HepG2 (cell line): ENCODE measurements at regions not wholly inside any gene's neighbourhood (a gene's known extent, or its start where the extent isn't known, plus 50 kb on each side); places are given as distances from the start of the nearest gene placed in this dataset.

Source experiments
- ATAC-seq: fragments of 200-7000 bp; cut with Tn5 transposase; 3 replicates; pipeline ENCODE4 v1.9.1; 2020; ENCODE audit warnings: mild to moderate bottlenecking, moderate library complexity
- BruUV-seq: library from RNA; stranded (reverse); fragments of 400-500 nt; replicated peaks from 2 replicates; lab custom pipeline; 2021; lab: Mats Ljungman, UMichigan
- CTCF ChIA-PET: fragments of 300-600 bp; formaldehyde crosslinking; extraction: SDS; loops from one replicate; lab custom pipeline; 2021; ENCODE audit warnings: low total read pairs, inconsistent platforms, low intra/inter-chr PET ratio; lab: Yijun Ruan, JAX
- POLR2A ChIA-PET: fragments of 350-600 bp; sonication (Branson Sonifier 250); formaldehyde crosslinking; loops from one replicate; lab custom pipeline; 2020; ENCODE audit warnings: antibody characterized with exemption, inconsistent platforms; lab: Yijun Ruan, JAX
- DNase-seq: peaks from one replicate; pipeline ENCODE4 v3.0.0-alpha.2; 2015; ENCODE audit warnings: low spot score
- FAIRE-seq: peaks from 3 replicates; lab custom pipeline; 2011; peaks lifted over from hg19 to GRCh38; lab: Jason Lieb, UNC
- H2AFZ ChIP-seq: one replicate; pipeline ENCODE4 v1.6.1; 2011; ENCODE audit warnings: low read length, inconsistent platforms
- H3K27ac ChIP-seq: fragments of 300-600 bp; 3 replicates; pipeline ENCODE4 v1.8.0; 2011; ENCODE audit warnings: mixed run types, mild to moderate bottlenecking, mixed read lengths, low read length, inconsistent platforms; ENCODE audit not compliant: insufficient read depth; ENCODE audit errors: extremely low read length
- H3K27me3 ChIP-seq, 2 experiments: fragments of 200-600 bp in 1 of 2; 2 replicates in 1 of 2; 3 replicates in 1 of 2; pipeline versions ENCODE4 v1.6.0 to v1.8.0; 2011; ENCODE audit warnings: low read length in 2 of 2, mild to moderate bottlenecking in 2 of 2, moderate library complexity in 2 of 2, inconsistent platforms in 1 of 2; ENCODE audit not compliant: insufficient read depth in 2 of 2, control insufficient read depth in 1 of 2
- H3K36me3 ChIP-seq, 2 experiments: fragments of 200-600 bp in 1 of 2; replicated peaks in 1 of 2; 2 replicates in 1 of 2; 3 replicates in 1 of 2; pipeline versions ENCODE4 v1.5.1 to v1.8.0; 2011; ENCODE audit warnings: low read length in 2 of 2, inconsistent platforms in 1 of 2; ENCODE audit not compliant: insufficient read depth in 2 of 2, control insufficient read depth in 1 of 2
- H3K4me1 ChIP-seq: 2 replicates; pipeline ENCODE4 v1.5.1; 2012; ENCODE audit warnings: low read length, inconsistent platforms; ENCODE audit not compliant: insufficient read depth
- H3K4me2 ChIP-seq: 2 replicates; pipeline ENCODE4 v1.6.0; 2011; ENCODE audit warnings: low read depth, low read length, inconsistent platforms
- H3K4me3 ChIP-seq, 3 experiments: fragments of 200-600 bp in 1 of 3; sonication (generic), shearing (Covaris generic) in 1 of 3; replicated peaks in 1 of 3; 2 replicates each; pipeline ENCODE4 v1.5.1; 2011 to 2016; ENCODE audit warnings: low read length in 3 of 3, inconsistent platforms in 2 of 3, low read depth in 2 of 3, mild to moderate bottlenecking in 2 of 3, control low read depth in 1 of 3, mixed read lengths in 1 of 3; ENCODE audit not compliant: insufficient read depth in 1 of 3
- H3K79me2 ChIP-seq: one replicate; pipeline ENCODE4 v1.6.1; 2011; ENCODE audit warnings: low read length, inconsistent platforms; ENCODE audit not compliant: insufficient read depth
- H3K9ac ChIP-seq: 2 replicates; pipeline ENCODE4 v1.6.0; 2011; ENCODE audit warnings: mild to moderate bottlenecking, low read depth, low read length, inconsistent platforms; ENCODE audit not compliant: insufficient read depth
- H3K9me3 ChIP-seq: 2 replicates; pipeline ENCODE4 v1.5.1; 2012; ENCODE audit warnings: mild to moderate bottlenecking, low read length
- H4K20me1 ChIP-seq: 2 replicates; pipeline ENCODE4 v1.6.0; 2011; ENCODE audit warnings: inconsistent platforms, mild to moderate bottlenecking, low read length, moderate library complexity; ENCODE audit not compliant: insufficient read depth
- ATAD3A ChIP-seq: sonication (generic); formaldehyde crosslinking; IDR thresholded peaks from 2 replicates; pipeline ENCODE4 v1.4.0; 2020; ENCODE audit warnings: missing genetic modification reagents
- JUN ChIP-seq: sonication (generic); formaldehyde crosslinking; IDR thresholded peaks from 2 replicates; pipeline ENCODE4 v1.4.0; 2020; ENCODE audit warnings: mild to moderate bottlenecking, missing genetic modification reagents
- NKX3-1 ChIP-seq: sonication (generic); formaldehyde crosslinking; IDR thresholded peaks from 2 replicates; pipeline ENCODE4 v1.5.0; 2020; ENCODE audit warnings: missing genetic modification reagents
- SIX4 ChIP-seq: sonication (generic); formaldehyde crosslinking; IDR thresholded peaks from 2 replicates; pipeline ENCODE4 v1.4.0; 2020; ENCODE audit warnings: missing genetic modification reagents
- ZNF20 ChIP-seq: sonication (generic); formaldehyde crosslinking; IDR thresholded peaks from 2 replicates; pipeline ENCODE4 v1.4.0; 2020; ENCODE audit warnings: mild to moderate bottlenecking, moderate library complexity, missing genetic modification reagents
- ZNF230 ChIP-seq: sonication (generic); formaldehyde crosslinking; IDR thresholded peaks from 2 replicates; pipeline ENCODE4 v1.4.0; 2020; ENCODE audit warnings: mild to moderate bottlenecking, missing genetic modification reagents
- ZNF275 ChIP-seq: sonication (generic); formaldehyde crosslinking; IDR thresholded peaks from 2 replicates; pipeline ENCODE4 v1.8.0; 2022; ENCODE audit warnings: missing genetic modification reagents, mild to moderate bottlenecking, inconsistent platforms, borderline replicate concordance
- ZNF362 ChIP-seq: sonication (generic); formaldehyde crosslinking; IDR thresholded peaks from 2 replicates; pipeline ENCODE4 v1.4.0; 2020; ENCODE audit warnings: missing genetic modification reagents, mild to moderate bottlenecking, borderline replicate concordance
- ZNF432 ChIP-seq: sonication (generic); formaldehyde crosslinking; IDR thresholded peaks from 2 replicates; pipeline ENCODE4 v1.5.0; 2020; ENCODE audit warnings: missing genetic modification reagents, mild to moderate bottlenecking, borderline replicate concordance
- ZNF644 ChIP-seq: IDR thresholded peaks from 2 replicates; pipeline ENCODE4 v1.6.1; 2016; ENCODE audit warnings: low read depth
- ZNF770 ChIP-seq: sonication (generic); formaldehyde crosslinking; IDR thresholded peaks from 2 replicates; pipeline ENCODE4 v1.5.0; 2020; ENCODE audit warnings: mild to moderate bottlenecking, missing genetic modification reagents
- WGBS: methylation state at CpG from one replicate; pipeline ENCODE4 v1.1.6; 2017; ENCODE audit warnings: low lambda C conversion rate; 5-methylcytosine and 5-hydroxymethylcytosine counted together
- in situ Hi-C: cut with HindIII; loops from 2 replicates; pipeline ENCODE4 v1.10.0; 2017; ENCODE audit warnings: low pct_unique_long_range_greater_than_20kb; ENCODE audit not compliant: extremely low pct_ligation_motif_present
- intact Hi-C: fragments of 100-400 bp; cut with micrococcal nuclease; formaldehyde crosslinking; loops from one replicate; pipeline ENCODE4 v1.10.0; 2022; ENCODE audit not compliant: unreplicated experiment

GRCh38 chr16:10312008-10312407, 73.9 kb upstream of the ATF7IP2 start:
- H3K27ac ChIP-seq, result no peak overlapping the region
- in situ Hi-C loops, result loop anchor here (5.0 kb wide), 2 partner anchors 55 to 425 kb away; no protein-coding TSS in a partner anchor
- TF ChIP-seq ZNF20 (CRISPR knock-in tag) (0 out of 2 replicates have a peak, but pooled peaks have one; percentile 26), ATAD3A (no peak)
- TF ChIP-seq, all 625 proteins: peak for 1
- Histone ChIP-seq H3K79me2 (no peaks in the 10 kb centered on the region), H3K36me3 (no peaks in the 10 kb centered on the region), H3K4me1 (peaks cover 74% of the 10 kb centered on the region), H3K4me3 (no peak overlapping the region), H3K9ac (no peak overlapping the region), H3K4me2 (no peak overlapping the region), H3K9me3 (no peaks in the 10 kb centered on the region), H3K27me3 (no peaks in the 10 kb centered on the region), H4K20me1 (no peaks in the 10 kb centered on the region), H2AFZ (no peak overlapping the region)
- intact Hi-C loops, result loop anchor here (2.0 to 10.0 kb wide), 2 partner anchors 75 to 333 kb away; partner anchors contain the start of gene ATF7IP2
- ATAC-seq, result no peak
- ChIA-PET CTCF (no interaction called here), POLR2A (interaction anchor here (1.3 kb wide), 1 partner anchor 54 kb away, joined by 5 read pairs; no protein-coding TSS in a partner anchor)
- BruUV-seq, result no TSS peak
- no peak for FAIRE-seq
- DNase-seq, result no peak
- WGBS, result 86% methylated on average over 5 of the region's 5 CpGs

- in situ Hi-C loops, result loop anchor here (5.0 kb wide), 2 partner anchors 56 to 424 kb away; no protein-coding TSS in a partner anchor
- Histone ChIP-seq H4K20me1 (no peaks in the 10 kb centered on the region), H3K36me3 (no peaks in the 10 kb centered on the region), H3K27me3 (no peaks in the 10 kb centered on the region), H2AFZ (no peak overlapping the region), H3K9me3 (no peaks in the 10 kb centered on the region), H3K27ac (peak overlapping the region; percentile 68), H3K79me2 (no peaks in the 10 kb centered on the region), H3K4me2 (peak overlapping the region; percentile 54), H3K4me1 (peaks cover 72% of the 10 kb centered on the region), H3K4me3 (peak overlapping the region in 2 of 3 experiments; percentile 11 to 36; a peak in 2 of 6 replicates), H3K9ac (peak overlapping the region; percentile 21; the same call in 1 of the 2 replicates)
- no TSS peak for BruUV-seq
- ChIA-PET CTCF (no interaction called here), POLR2A (interaction anchor here (0.8 to 1.3 kb wide), 3 partner anchors 47 to 208 kb away, joined by 3 to 5 read pairs (median 3); no protein-coding TSS in a partner anchor)
- DNase-seq, result peak; percentile 78
- ATAC-seq, result peak; percentile 84
- intact Hi-C loops, result loop anchor here (2.0 to 10.0 kb wide), 2 partner anchors 74 to 332 kb away; partner anchors contain the start of gene ATF7IP2
- FAIRE-seq, result peak; percentile 36
- WGBS, result 10% methylated on average over 7 of the region's 7 CpGs
- TF ChIP-seq JUN (CRISPR knock-in tag) (peak; percentile 66; the same call in 1 of the 2 replicates), SIX4 (peak; percentile 68; the same call in 1 of the 2 replicates), NKX3-1 (CRISPR knock-in tag) (no peak), ZNF432 (CRISPR knock-in tag) (no peak), ZNF362 (peak; percentile 52; the same call in 1 of the 2 replicates), ZNF275 (no peak), ZNF770 (CRISPR knock-in tag) (peak; percentile 98), ZNF644 (CRISPR knock-in tag) (peak; percentile 45; the same call in 1 of the 2 replicates), ZNF230 (0 out of 2 replicates have a peak, but pooled peaks have one; percentile 62)
These were observed 72.8 kb upstream of the ATF7IP2 start for GRCh38 chr16:10312784-10313724.
